Psoas muscle (tissue), 7 donors: ENCODE measurements at regions not wholly inside any gene's neighbourhood (a gene's known extent, or its start where the extent isn't known, plus 50 kb on each side); places are given as distances from the start of the nearest gene placed in this dataset.

ENCODE experiments used
- ATAC-seq, 4 donors: fragments of 200-7000 bp; cut with Tn5 transposase; one replicate each; pipeline ENCODE4 v1.9.1; 2020; ENCODE audit warnings: moderate library complexity in 3 of 4, mild to moderate bottlenecking in 2 of 4
- DNase-seq, 2 donors: peaks; one replicate each; pipeline ENCODE4 v3.0.0-alpha.2; 2020
- H3K27ac ChIP-seq: fragments of 200-600 bp; one replicate; pipeline ENCODE4 v1.8.0; 2022
- H3K27me3 ChIP-seq, 3 donors: fragments of 200-600 bp in 1 of 3; one replicate each; pipeline versions ENCODE4 v1.6.1 to v1.8.0; 2013 to 2022; ENCODE audit warnings: low read length in 2 of 3, mild to moderate bottlenecking in 2 of 3, moderate library complexity in 1 of 3; ENCODE audit not compliant: insufficient read depth in 3 of 3
- H3K36me3 ChIP-seq, 2 donors: fragments of 200-600 bp in 1 of 2; one replicate each; pipeline versions ENCODE4 v1.6.1 to v1.8.0; 2013 to 2022; ENCODE audit warnings: low read depth in 1 of 2, mild to moderate bottlenecking in 1 of 2, moderate library complexity in 1 of 2; ENCODE audit not compliant: insufficient read depth in 1 of 2
- H3K4me1 ChIP-seq: fragments of 200-600 bp; one replicate; pipeline ENCODE4 v1.8.0; 2022
- H3K4me3 ChIP-seq: fragments of 200-600 bp; one replicate; pipeline ENCODE4 v1.8.0; 2022; ENCODE audit warnings: mild to moderate bottlenecking
- H3K9me3 ChIP-seq: fragments of 200-600 bp; one replicate; pipeline ENCODE4 v1.8.0; 2022
- CTCF ChIP-seq: fragments of 200-600 bp; IDR thresholded peaks from one replicate; pipeline ENCODE4 v1.8.0; 2022; ENCODE audit warnings: antibody characterized with exemption
- WGBS, 3 donors: extraction: QIAGEN DNeasy Blood & Tissue Kit; methylation state at CpG; one replicate each; pipeline versions ENCODE4 v1.1.6 to v1.1.7; 2013; 5-methylcytosine and 5-hydroxymethylcytosine counted together
- intact Hi-C, 2 donors: fragments of 100-400 bp; cut with DNase I; formaldehyde crosslinking; loops; one replicate each; pipeline versions ENCODE4 v1.11.0 to v1.14.2; 2022
- donor health status: healthy with polysubstance abuse.
- donor health status: DM: no; HTN: no; CAD: no; lungs with moderate emphysema.
- donor health status: Bipolar disorder and iron deficiency.
- donor health status: healthy.
- donor health status: DM: yes; HTN: yes; CAD: no.
- donor health status: DM: no; HTN: no; CAD: no.
- donor health status: DM: yes; HTN: yes; CAD: no.

- no peak overlapping the region for H3K27ac ChIP-seq
- H3K9me3 ChIP-seq: no peaks in the 10 kb centered on the region
- no peaks in the 10 kb centered on the region for H3K36me3 ChIP-seq
- intact Hi-C loops: no loop called here
- TF ChIP-seq CTCF: no peak
- H3K4me3 ChIP-seq: no peak overlapping the region
- no peaks in the 10 kb centered on the region for H3K4me1 ChIP-seq
- H3K27me3 ChIP-seq: no peaks in the 10 kb centered on the region
- WGBS, 3 donors: 66 to 86% (median 70%) methylated on average over 1 of the region's 1 CpG
- no peak for ATAC-seq
- no peak for DNase-seq
These were observed 1098.1 kb downstream of the NCAM2 start for GRCh38 chr21:22096314-22096713.

- intact Hi-C loops: no loop called here
- no peaks in the 10 kb centered on the region for H3K9me3 ChIP-seq
- DNase-seq (no peak), ATAC-seq (no peak)
- WGBS, 3 donors: 66 to 72% (median 70%) methylated on average over 2 of the region's 2 CpGs
- TF ChIP-seq CTCF: no peak
- H3K4me1 ChIP-seq: no peaks in the 10 kb centered on the region
- no peaks in the 10 kb centered on the region for H3K36me3 ChIP-seq
- no peak overlapping the region for H3K27ac ChIP-seq
- H3K27me3 ChIP-seq: no peaks in the 10 kb centered on the region
- no peak overlapping the region for H3K4me3 ChIP-seq
These were observed 1108.7 kb downstream of the NCAM2 start for GRCh38 chr21:22106720-22107410.

- Histone ChIP-seq H3K36me3 (no peaks in the 10 kb centered on the region), H3K4me1 (no peaks in the 10 kb centered on the region), H3K27ac (no peak overlapping the region), H3K4me3 (no peak overlapping the region), H3K9me3 (no peaks in the 10 kb centered on the region), H3K27me3 (peaks cover 0 to under 1% (median 0%) of the 10 kb centered on the region in 3 donors)
- WGBS, 3 donors: 60 to 62% (median 62%) methylated on average over 2 of the region's 2 CpGs
- intact Hi-C loops: no loop called here
- DNase-seq (no peak), ATAC-seq (no peak)
- no peak for TF ChIP-seq CTCF
These were observed 1117.5 kb downstream of the NCAM2 start for GRCh38 chr21:22115746-22116145.

DNA sequence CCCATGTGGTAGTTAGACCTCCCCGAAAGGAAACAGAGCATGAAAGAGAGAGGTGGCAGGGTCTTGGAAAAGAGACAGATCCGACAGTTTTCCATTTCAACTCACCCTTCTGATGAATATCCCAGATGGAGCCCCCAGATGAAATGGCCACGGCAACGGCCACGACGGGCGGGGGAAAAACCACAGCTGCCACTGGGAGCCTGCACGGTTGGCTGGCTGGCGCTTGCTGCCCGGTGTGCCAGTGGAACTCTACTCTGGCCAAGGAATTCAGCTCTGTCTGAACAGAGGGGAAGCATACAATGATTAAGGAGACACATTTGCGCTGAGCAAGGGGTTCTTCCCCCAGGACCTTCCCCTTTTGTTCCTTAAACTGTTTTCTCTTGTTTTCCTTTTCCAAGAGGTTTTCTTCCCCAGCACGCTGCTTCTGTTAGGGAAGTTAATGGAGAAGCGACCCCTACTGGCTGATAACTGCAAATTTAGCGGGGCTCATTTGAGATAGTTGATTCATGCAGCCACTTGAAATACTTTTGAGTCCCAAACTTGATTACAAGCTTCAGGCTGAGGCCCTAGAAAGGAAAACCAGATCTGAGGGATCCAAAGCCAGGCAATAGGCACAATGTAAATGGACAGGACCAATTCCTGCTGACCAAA, 1122.5 kb downstream of the NCAM2 start:
- no peak for DNase-seq
- ATAC-seq: no peak
- Histone ChIP-seq H3K27ac (no peak overlapping the region), H3K36me3 (no peaks in the 10 kb centered on the region), H3K4me3 (no peak overlapping the region), H3K4me1 (no peaks in the 10 kb centered on the region), H3K9me3 (no peaks in the 10 kb centered on the region), H3K27me3 (peaks cover 0 to 2% (median 0%) of the 10 kb centered on the region in 3 donors)
- 75 to 79% (median 77%) methylated on average over 14 of the region's 14 CpGs for WGBS, 3 donors
- no peak for TF ChIP-seq CTCF
- intact Hi-C loops: no loop called here
